22Rv1 (cell line): ENCODE measurements at regions not wholly inside any gene's neighbourhood (a gene's known extent, or its start where the extent isn't known, plus 50 kb on each side); places are given as distances from the start of the nearest gene placed in this dataset.

Source experiments
- CTCF ChIP-seq: fragments of 450-650 bp; IDR thresholded peaks from 2 replicates; pipeline ENCODE4 v1.5.1; 2017; ENCODE audit warnings: mild to moderate bottlenecking
- ZFX ChIP-seq: fragments of 450-650 bp; IDR thresholded peaks from 2 replicates; pipeline ENCODE4 v1.6.1; 2017; ENCODE audit warnings: antibody characterized with exemption, borderline replicate concordance

DNA sequence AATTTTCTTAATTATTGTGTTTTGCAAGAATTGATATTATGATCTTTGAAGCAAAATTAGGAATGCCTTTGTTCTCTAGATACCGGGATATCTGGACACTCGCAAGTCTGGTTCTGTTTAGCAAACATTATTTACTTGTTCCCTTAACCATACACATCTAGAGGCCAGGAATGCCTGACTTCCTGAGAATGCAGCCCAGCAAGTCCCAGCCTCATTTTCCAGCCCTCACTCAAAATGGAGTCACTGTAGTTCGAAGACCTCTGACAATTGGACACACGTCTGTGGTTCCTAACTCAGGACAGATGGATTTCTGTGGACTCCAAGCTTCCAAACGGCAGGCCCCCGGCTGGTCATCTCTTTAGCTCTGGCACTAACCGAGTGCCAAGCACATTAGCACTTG is 355.4 kb upstream of the RBFOX1 start:
- TF ChIP-seq CTCF (no peak), ZFX (no peak)
